GM18868 (cell line): ENCODE measurements at regions not wholly inside any gene's neighbourhood (a gene's known extent, or its start where the extent isn't known, plus 50 kb on each side); places are given as distances from the start of the nearest gene placed in this dataset.
"Not testable (repeated sequence)": the region's sequence is repeated elsewhere in the genome, so short reads cannot be mapped to it uniquely, and the experiment has no call there.

ENCODE experiments used
- ATAC-seq: cut with Tn5 transposase; IDR thresholded peaks from one replicate; pipeline ENCODE4 v1.9.1; 2021; ENCODE audit warnings: mild to moderate bottlenecking, moderate library complexity; ENCODE audit not compliant: unreplicated experiment

DNA sequence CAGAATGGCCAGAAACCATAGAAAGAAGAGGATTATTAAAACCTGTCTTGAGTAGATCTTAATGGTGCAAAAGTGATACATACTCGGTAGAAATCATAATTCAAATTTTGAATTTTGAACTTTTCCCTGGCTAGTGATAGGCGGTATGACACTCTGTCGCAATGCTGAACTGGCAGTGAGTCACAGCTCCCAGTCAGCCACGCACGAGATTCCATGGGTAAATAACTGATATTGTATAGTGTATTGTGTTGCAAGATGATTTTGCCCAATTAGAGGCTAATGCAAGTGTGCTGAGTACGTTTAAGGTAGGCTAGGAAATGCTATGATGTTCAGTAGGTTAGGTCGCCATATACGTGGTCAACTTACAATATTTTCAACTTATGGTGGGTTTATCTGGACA is 207.0 kb downstream of the SIPA1L2 start:
- ATAC-seq = no peak

DNA sequence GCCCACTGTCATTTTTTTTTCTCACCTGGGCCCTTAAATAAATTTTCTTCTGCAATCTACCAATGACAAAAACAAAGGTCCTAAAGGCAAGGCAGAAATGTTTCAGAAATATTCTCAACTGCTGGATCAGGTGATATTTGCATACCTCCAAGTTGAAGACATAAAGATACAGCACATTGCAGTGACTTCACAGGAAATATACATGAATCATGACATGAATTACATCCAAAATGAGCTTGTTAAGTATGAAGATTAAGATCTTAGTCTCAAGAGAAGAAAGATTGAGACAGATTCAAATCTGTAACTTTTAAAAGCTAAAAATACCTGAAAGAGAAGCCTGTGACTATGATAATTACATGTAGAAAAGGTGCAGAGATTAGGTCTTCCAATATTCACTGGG is 207.8 kb downstream of the SIPA1L2 start:
- ATAC-seq = no peak

DNA sequence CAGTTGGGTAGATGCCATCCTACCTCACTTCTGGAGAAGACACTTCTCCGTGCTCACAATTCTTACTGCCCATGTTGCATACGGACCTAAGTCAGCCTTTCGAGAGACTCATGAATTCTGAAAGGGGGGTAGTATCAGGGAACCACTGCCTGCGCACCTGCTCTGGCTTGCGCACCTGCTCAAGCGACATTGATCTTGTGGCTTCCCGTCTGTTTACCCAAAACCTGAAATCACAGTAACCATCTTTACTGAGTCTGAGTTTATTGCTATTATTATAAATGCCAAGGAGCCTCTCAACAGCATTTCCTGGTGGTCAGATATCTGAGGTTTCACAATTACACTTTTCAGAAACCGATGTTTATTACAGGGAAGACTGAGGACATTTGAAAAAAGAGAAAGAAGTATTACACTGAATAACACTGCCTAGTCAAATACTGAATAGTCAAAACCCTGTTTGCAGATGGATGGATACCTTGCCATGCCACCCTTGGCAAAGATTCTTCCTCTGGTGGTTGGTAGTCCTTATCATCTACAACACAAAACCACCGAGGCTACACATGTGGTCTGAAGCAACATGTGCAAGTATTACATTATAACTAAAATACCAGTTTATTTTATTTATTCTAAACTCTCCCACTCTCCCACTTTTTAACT is 208.7 kb downstream of the SIPA1L2 start:
- no peak for ATAC-seq

DNA sequence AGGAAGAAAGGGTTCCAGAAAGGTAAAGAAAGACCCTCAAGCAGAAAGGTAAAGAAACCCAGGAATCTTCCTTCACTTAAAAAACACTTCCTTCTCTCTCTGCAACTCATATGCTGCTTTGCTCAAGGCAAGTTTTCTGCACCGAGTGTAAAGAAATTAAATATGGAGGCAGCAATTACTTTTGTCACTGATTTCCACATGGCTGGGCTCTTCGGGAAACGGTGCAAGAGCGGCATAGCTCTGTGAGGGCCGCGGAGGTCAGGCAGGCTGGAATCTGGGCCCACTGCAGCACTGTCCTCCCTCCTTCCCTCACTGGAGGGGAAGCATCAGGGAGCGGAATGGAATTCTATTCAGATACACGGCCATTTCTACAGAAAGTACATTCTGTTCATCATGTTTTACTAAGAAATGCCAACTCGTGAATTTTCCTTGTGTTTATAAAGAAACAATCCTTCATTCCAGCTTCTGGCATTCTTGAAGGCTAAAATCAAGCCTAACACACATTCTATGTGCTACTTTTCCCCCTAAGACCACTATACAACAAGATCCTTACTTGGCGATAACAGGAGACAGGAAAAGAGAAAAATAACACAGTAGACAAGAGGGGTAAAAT is 212.2 kb downstream of the SIPA1L2 start:
- no peak for ATAC-seq

DNA sequence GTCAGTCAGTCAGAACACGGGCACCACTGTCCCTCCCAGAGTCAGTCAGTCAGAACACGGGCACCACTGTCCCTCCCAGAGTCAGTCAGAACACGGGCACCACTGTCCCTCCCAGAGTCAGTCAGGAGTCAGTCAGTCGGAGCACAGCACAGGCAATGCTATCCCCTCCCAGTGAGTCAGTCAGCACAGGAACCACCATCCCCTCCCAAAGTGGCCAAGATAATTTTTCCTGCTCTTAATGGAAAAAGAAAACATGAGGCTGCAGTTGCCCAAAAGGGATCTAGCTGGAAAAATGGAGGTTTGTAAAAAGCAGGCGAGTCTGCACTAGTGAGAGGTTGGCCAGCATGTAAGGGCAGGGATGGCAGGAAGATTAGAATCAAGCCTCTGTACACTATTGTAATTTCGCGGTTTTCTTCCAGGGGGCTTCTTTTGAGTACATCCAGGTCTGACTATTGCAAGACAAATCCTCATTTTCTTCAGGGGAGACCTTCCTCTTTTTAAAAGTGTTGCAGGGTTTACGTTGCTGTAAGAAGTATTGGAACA is 213.8 kb downstream of the SIPA1L2 start:
- ATAC-seq = no peak

DNA sequence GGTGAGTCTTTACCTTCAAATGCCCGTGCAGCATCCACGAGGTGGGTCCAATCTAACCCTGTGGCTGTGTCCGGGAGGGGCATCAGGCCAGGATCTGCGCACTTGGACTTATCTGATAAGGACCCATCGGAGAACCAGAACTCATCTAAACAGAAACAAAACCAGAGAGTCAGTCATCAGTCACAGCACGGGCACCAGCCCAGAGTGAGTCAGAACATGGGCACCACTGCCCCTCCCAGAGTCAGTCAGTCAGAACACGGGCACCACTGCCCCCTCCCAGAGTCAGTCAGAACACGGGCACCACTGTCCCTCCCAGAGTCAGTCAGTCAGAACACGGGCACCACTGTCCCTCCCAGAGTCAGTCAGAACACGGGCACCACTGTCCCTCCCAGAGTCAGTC is 214.5 kb downstream of the SIPA1L2 start:
- not testable (repeated sequence) for ATAC-seq

DNA sequence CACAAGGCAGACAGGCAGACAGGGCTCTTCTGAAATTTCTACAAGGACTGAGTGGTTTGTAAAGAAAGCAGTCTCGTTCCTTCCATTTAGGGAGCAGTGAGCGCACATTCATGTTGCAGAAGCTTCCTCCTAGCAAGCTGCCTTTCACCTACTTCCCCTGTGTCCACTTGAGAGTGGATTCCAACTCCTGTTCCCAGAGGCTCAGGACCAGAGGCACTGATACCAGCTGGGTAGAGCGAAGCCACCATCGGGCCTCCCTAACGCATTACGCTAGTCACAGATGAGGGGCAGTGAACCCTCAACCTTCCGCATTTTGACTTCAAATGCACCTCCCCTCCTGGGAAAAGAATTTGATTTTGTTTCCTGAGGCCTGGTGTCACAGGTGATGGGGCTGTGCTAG is 215.8 kb downstream of the SIPA1L2 start:
- ATAC-seq = no peak

DNA sequence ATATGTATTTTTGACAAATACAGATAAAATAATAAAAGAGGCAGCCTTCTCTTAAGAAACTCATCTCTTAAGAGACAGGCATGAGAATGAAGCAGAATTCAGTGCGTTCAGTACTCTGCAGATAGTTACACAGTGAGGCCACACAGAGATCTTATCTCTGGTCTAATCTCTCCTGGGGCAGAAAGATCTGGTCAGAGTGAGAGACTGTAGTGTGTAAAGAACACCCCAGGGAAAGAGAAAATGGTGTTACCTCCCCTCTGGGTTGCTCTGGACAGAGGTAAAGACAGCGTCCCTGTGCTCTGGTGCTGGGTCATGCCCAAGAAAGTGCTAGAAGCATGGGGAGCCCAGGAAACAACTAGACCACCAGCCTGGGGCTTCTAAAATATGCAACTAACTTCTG is 216.3 kb downstream of the SIPA1L2 start:
- no peak for ATAC-seq

DNA sequence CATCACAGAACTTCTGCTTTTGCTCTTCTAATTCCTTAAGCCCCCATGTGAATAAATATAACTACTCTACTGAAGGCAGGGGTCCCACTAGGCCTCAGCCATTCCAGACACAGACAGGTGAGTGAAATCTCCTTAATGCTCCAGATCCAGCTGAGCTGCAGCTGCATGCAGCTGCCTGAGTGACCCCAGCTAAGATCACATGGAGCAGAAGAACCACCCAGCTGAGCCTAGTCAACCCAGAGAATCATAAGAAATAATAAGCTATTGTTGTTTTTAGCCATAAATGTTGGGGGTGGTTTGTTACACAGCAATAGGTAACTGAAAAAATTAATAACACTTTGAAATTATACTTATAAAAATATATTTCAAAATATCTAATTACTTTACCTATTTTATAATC is 220.3 kb downstream of the SIPA1L2 start:
- ATAC-seq = no peak

DNA sequence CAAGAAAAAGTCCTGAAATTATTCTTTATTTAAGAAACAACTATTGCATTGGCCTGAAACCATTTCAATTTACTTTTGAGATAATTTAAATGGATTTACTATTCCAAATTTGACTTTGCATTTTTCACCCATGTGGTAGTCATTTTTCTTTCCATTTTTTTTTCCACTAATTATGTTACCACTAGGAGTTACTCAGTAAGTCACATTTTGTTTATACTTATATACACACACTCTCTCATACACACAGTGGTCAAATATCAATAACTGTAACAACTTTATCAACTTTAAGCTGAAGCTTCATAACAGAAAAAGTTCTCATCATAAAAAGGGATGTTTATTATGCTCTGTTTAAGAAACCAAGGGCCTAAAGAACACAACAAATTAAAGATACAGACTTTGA is 222.8 kb downstream of the SIPA1L2 start:
- ATAC-seq = no peak

DNA sequence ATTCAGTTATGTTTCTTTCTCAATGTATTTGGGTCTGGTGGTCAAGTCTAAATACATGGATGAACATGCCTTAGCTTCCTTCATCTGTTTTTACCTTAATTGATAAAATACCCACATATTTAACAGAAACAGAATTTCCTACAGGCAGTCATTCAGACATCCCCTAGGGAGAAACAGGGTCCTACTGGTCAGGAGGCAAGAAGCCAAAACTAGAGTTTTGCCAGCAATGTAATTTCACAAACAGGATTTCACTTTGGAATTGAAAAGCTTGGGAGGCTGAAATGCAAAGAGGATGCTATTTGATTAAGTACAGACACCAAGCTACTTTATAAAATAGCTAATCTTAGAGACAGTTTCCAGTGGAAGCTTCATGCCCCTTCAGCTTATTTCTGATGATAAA is 224.2 kb downstream of the SIPA1L2 start:
- no peak for ATAC-seq

DNA sequence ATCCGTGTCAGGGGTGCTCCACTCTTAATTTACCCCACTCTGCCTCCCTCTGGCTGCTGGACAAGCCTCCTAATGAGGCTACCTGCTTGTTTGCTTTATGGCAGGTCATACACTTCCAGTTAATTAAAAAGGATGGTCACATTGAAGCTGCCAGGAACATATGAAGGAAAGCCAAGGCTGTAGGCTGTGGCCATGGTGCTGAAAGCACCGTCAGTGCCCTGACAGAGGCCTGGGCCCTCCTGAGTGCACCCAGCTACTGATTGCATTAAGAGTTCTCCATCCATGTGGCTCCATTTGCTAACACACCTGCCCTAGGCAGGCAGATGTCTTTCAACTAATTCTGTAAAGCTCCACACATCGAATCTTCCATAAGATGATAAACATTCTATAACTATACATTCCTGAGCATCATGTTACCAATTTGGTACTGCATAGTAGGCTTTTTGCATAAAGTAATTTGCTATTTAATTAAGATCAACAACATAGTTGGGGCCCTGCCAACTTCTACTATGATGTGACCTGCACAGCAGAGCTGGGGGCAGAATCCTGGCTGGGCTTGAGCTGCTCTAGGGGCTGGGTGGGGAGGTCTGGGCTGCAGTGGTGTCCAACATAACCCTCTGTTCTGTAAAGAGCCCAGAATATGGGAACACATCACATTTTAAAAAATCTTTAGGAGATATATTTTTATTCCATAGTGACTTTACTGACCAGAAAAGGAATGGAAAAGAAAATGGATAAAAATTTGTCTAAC is 224.8 kb downstream of the SIPA1L2 start:
- no peak for ATAC-seq

DNA sequence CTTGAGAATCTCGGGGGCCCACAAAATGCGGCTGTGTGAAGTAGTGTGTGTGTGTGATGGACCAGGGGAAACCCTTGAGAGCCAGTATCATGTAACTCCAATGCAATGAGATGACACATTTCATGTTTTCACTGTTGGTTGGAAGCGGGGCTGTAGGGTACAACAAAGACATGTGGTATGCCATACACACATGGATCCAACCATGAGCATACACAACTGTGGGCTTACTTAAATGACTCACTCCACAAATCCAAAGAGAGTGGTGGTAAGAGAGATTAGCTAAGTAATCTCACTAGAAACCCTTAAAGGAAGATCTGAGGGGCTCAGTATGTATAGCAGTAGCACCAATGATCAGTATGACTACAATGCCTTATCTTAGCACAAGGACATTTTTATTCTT is 225.7 kb downstream of the SIPA1L2 start:
- no peak for ATAC-seq

DNA sequence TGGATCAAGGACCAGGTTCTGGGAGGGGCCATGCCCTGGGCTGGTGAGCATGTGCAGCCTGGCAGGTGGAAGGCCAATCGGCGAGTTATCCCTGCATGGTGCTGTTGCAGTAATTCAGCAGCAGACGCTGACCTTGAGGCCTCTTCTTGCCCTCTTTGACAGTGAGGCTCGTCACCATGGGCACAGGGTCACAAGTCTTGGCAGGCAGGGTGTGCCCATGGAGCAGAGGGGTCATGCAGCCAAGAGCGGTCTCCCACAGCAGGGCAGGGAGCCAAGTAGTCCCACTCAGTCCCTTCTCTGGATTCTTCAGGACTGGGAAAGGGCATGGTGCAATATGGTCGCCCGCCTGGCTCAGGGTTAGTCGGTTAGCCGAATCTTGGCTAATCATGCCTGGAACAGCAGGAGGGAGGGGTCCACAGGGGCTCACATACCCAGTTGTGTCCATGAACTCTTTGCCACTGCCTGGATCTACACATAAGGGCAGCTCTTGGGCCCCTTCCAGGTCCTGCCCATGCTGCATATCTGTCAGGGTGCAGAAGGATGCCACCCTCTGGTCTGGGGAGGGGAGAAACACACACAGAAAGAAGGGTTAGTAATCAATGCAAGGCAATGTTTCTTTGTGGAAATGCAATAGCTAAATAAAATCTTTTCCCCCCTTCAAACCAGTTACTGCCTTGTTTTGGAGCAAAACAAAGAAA is 226.8 kb downstream of the SIPA1L2 start:
- ATAC-seq = no peak

DNA sequence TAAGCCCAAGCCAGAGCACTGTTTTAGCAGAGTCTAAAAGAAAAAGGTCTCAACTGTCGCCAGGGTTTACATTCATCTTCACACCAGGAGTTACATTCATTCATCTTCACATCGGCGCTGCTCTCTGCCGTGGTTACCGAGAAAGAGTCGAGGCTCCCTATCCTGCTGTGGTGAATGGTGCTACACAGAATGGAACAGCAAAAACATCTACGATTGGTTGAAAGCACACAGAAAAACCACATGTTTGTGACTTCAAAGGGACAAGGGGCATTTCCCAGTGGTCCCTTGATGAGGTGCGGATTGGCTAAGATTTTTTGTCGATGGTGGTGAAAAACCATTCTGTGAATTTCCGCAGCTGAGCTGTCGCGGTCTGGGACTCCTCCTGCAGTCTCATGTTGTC is 231.1 kb downstream of the SIPA1L2 start:
- ATAC-seq = no peak

DNA sequence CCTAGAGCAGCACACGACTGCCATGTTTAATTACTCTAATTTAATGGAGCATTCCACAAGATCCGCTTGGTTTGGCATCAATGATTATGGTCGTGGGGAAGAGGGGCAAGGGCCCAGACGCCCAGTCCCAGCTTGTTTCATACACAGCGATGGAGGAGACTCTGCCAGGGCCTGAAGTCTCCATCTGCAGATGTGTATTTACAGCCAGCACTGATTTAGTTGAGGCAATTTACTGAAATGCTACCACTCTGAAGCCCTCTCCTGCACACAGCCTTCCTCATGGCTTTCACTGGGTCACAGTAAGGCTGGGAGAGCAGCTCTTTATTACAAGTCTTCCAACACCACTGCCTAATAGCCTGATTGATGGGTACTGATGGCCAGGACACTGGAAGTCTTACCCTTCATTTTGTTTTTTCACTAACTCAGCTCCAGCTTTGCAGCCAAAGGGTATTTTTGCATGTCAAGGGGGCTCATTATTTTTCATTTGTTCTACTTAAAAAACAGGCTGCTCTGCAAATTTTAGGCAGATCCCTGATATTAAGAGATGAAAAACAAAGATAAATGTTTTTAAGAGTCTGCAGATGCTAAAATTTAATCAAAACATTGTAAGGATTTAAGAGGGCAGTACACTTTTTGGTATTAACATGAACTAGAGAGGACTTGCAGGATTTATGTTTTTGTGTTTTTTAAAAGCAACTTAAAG is 236.3 kb downstream of the SIPA1L2 start:
- no peak for ATAC-seq

DNA sequence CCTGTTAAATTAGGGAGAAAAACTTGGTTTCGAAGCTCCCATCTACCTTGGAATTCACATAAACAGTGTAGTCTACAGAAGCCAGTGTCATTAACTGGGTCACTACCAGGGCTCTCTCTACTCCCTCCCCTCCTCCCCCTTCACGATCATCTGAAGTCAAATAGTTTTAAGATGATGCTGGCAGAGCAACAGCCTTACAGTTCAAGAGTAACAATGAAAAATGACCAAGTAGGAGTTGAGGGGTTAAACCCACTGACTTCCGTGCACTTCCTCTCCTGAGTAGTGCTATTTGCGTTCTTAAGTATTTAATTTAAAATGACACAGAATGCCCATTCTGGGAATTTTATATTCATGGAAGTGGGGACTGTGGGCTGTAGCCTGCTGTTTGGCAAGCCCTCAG is 236.9 kb downstream of the SIPA1L2 start:
- ATAC-seq = no peak

DNA sequence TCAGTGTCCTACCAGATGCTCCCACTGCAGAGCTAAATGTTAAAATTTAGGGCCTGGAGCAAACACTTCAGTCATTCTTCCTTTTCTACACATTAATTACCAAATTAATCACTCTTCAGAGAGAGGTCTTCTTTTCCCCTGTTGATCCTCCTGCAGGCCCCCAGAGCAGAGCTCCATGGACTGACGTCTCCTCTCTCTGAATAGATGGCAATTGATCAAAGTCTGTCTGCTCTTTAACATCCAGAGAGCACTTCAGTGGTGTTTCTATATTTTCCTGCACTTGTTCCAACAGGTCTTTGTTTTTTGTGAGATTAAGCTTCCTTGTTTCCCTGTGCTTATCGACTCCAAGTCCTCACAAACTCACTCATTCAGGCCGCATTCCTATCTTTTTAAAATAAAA is 239.3 kb downstream of the SIPA1L2 start:
- no peak for ATAC-seq

DNA sequence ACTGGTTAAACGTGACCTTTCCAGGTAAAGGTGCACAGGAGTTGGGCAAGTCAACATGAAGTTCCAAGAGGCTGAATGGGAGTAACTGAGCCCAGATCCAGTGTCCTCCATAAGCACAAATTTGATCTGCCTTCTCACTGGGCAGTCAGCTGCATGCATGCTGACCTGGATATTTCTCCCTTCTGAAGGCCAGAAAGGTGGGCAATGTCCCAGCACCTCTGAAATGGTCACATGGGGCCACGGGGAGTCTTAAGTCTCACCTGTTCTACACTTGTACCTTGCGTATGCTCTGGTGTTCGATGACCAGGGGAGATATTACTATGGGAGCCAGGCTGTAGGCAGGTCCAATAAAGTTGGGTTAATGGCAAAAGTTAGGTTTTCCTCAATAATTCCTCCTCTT is 240.2 kb downstream of the SIPA1L2 start:
- ATAC-seq = no peak

DNA sequence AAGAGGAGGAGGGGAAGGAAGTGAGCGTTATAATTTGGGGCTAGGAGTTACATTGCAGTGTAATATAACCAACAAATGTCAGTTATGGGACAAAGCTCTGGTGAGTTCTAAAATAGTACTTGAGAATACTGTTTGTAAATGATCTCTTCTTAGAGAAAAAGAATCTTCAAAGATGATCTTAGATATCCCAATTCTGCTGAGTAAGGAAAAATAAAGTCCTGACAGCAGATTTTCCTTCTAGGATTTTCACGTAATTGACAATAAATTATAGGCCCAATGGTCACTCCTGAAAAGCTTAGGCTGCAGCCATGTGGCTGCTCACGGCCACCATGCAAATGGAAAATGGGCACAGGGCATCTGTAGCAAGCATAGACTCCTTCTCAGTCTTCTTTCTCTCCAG is 241.6 kb downstream of the SIPA1L2 start:
- no peak for ATAC-seq
